Liver (tissue), 8 donors: ENCODE measurements at regions not wholly inside any gene's neighbourhood (a gene's known extent, or its start where the extent isn't known, plus 50 kb on each side); places are given as distances from the start of the nearest gene placed in this dataset.

Source experiments
- DNase-seq: peaks from one replicate; pipeline ENCODE4 v3.0.0-alpha.2; 2017; ENCODE audit warnings: low spot score
- H3K27ac ChIP-seq, 2 donors: one replicate each; pipeline ENCODE4 v1.7.0; 2013; ENCODE audit warnings: inconsistent platforms in 2 of 2, low read length in 2 of 2, control low read depth in 1 of 2, low read depth in 1 of 2, mild to moderate bottlenecking in 1 of 2
- H3K27me3 ChIP-seq, 4 donors: one replicate each; pipeline versions ENCODE4 v1.6.1 to v1.7.0; 2013; ENCODE audit warnings: low read length in 3 of 4, inconsistent platforms in 1 of 4, mild to moderate bottlenecking in 1 of 4, moderate library complexity in 1 of 4; ENCODE audit not compliant: control insufficient read depth in 4 of 4, insufficient read depth in 4 of 4
- H3K36me3 ChIP-seq, 4 donors: one replicate each; pipeline versions ENCODE4 v1.6.1 to v1.7.0; 2013; ENCODE audit warnings: low read length in 3 of 4, mild to moderate bottlenecking in 3 of 4, low read depth in 1 of 4, moderate library complexity in 1 of 4; ENCODE audit not compliant: control insufficient read depth in 4 of 4, insufficient read depth in 3 of 4
- H3K4me1 ChIP-seq, 4 donors: one replicate each; pipeline versions ENCODE4 v1.6.1 to v1.7.0; 2013; ENCODE audit warnings: low read length in 3 of 4, mild to moderate bottlenecking in 3 of 4, moderate library complexity in 1 of 4; ENCODE audit not compliant: control insufficient read depth in 4 of 4, insufficient read depth in 4 of 4
- H3K4me3 ChIP-seq, 3 donors: one replicate each; pipeline versions ENCODE4 v1.6.1 to v1.7.0; 2013; ENCODE audit warnings: low read length in 3 of 3, control low read depth in 1 of 3, low read depth in 1 of 3, mild to moderate bottlenecking in 1 of 3
- H3K9ac ChIP-seq, 2 donors: one replicate each; pipeline ENCODE4 v1.7.0; 2013; ENCODE audit warnings: low read length in 2 of 2, mild to moderate bottlenecking in 2 of 2, moderate library complexity in 2 of 2, control low read depth in 1 of 2, low read depth in 1 of 2
- H3K9me3 ChIP-seq, 4 donors: one replicate each; pipeline versions ENCODE4 v1.6.1 to v1.7.0; 2013; ENCODE audit warnings: low read length in 3 of 4; ENCODE audit not compliant: control insufficient read depth in 4 of 4
- ATF3 ChIP-seq: IDR thresholded peaks from 2 replicates; pipeline ENCODE4 v1.6.1; 2016; ENCODE audit warnings: antibody characterized with exemption
- CTCF ChIP-seq: fragments of 150-350 bp; IDR thresholded peaks from 2 replicates; pipeline ENCODE4 v1.5.1; 2017; ENCODE audit warnings: improper control_type of control experiment, low read depth, low read length; ENCODE audit not compliant: missing input control
- EGR1 ChIP-seq, 2 donors: IDR thresholded peaks; 2 replicates each; pipeline ENCODE4 v1.6.1; 2016 to 2018; ENCODE audit warnings: antibody characterized with exemption in 2 of 2, low read depth in 2 of 2
- FOXA1 ChIP-seq: IDR thresholded peaks from 2 replicates; pipeline ENCODE4 v1.6.1; 2016; ENCODE audit warnings: antibody characterized with exemption
- FOXA2 ChIP-seq: IDR thresholded peaks from 2 replicates; pipeline ENCODE4 v1.6.1; 2016; ENCODE audit warnings: antibody characterized with exemption
- GABPA ChIP-seq, 2 donors: IDR thresholded peaks in 1 of 2; conservative IDR thresholded peaks in 1 of 2; 2 replicates each; pipeline ENCODE4 v1.6.1; 2016; ENCODE audit warnings: antibody characterized with exemption in 2 of 2, mild to moderate bottlenecking in 1 of 2, moderate library complexity in 1 of 2
- HNF4A ChIP-seq, 2 donors: conservative IDR thresholded peaks; 2 replicates each; pipeline ENCODE4 v1.6.1; 2016; ENCODE audit warnings: antibody characterized with exemption in 2 of 2, mild to moderate bottlenecking in 2 of 2
- HNF4G ChIP-seq: IDR thresholded peaks from 2 replicates; pipeline ENCODE4 v1.6.1; 2016; ENCODE audit warnings: antibody characterized with exemption
- JUND ChIP-seq, 2 donors: IDR thresholded peaks; 2 replicates each; pipeline ENCODE4 v1.6.1; 2016; ENCODE audit warnings: antibody characterized with exemption in 2 of 2
- MAX ChIP-seq: IDR thresholded peaks from 2 replicates; pipeline ENCODE4 v1.6.1; 2016; ENCODE audit warnings: antibody characterized with exemption
- NR2F2 ChIP-seq: IDR thresholded peaks from 2 replicates; pipeline ENCODE4 v1.6.1; 2016; ENCODE audit warnings: antibody characterized with exemption
- RAD21 ChIP-seq, 2 donors: IDR thresholded peaks; 2 replicates each; pipeline ENCODE4 v1.6.1; 2016; ENCODE audit warnings: antibody characterized with exemption in 2 of 2, mild to moderate bottlenecking in 2 of 2
- RXRA ChIP-seq, 2 donors: IDR thresholded peaks; 2 replicates each; pipeline ENCODE4 v1.6.1; 2017 to 2018; ENCODE audit warnings: antibody characterized with exemption in 2 of 2, mild to moderate bottlenecking in 1 of 2
- SP1 ChIP-seq: IDR thresholded peaks from 2 replicates; pipeline ENCODE4 v1.6.1; 2018; ENCODE audit warnings: antibody characterized with exemption, mild to moderate bottlenecking
- TAF1 ChIP-seq: conservative IDR thresholded peaks from 2 replicates; pipeline ENCODE4 v1.6.1; 2016; ENCODE audit warnings: antibody characterized with exemption, mild to moderate bottlenecking
- YY1 ChIP-seq: IDR thresholded peaks from 2 replicates; pipeline ENCODE4 v1.6.1; 2016; ENCODE audit warnings: antibody characterized with exemption, mild to moderate bottlenecking
- WGBS: extraction: QIAGEN DNeasy Blood & Tissue Kit; methylation state at CpG from one replicate; pipeline ENCODE4 v1.1.7; 2013; 5-methylcytosine and 5-hydroxymethylcytosine counted together
- TF ChIP-seq, protein P1 (sequence below): IDR thresholded peaks from 2 replicates; pipeline ENCODE4 v1.6.1; 2016; ENCODE audit warnings: antibody characterized with exemption, mild to moderate bottlenecking
- TF ChIP-seq, protein P2 (sequence below): IDR thresholded peaks from 2 replicates; pipeline ENCODE4 v1.6.1; 2016; ENCODE audit warnings: antibody characterized with exemption
- donor health status: healthy.
- donor health status: healthy.
- donor health status: healthy.
- donor health status: healthy.
- donor health status: healthy.

GRCh38 chr4:64146030-64146429 is 263.2 kb downstream of the TECRL start (continued):
- TF ChIP-seq CTCF = no peak

DNA sequence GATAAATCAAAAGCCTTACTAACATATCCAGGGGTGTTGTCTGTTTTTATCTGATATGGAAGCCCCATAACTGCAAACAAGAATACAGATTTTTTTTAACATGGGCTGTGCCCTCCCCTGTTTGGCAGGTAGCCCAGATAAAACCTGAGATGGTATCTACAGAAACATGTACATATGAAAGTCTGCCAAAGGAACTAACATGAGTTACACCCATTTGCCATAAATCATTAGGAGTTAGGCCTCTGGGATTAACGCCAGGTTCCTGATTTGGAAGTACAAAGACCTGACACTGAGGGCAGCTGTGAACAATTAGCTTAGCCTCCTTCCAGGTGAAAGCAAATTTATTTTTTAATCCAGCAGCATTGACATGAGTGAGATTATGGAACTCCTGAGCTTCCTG is 264.3 kb downstream of the TECRL start:
- Histone ChIP-seq H3K4me1 (no peaks in the 10 kb centered on the region), H3K27ac (no peak overlapping the region), H3K27me3 (peaks cover 0 to 2% (median 0%) of the 10 kb centered on the region in 4 donors), H3K9me3 (peaks cover 0 to 4% (median 0%) of the 10 kb centered on the region in 4 donors), H3K9ac (no peak overlapping the region), H3K36me3 (no peaks in the 10 kb centered on the region), H3K4me3 (no peak overlapping the region)
- DNase-seq = no peak
- TF ChIP-seq, protein P1, sequence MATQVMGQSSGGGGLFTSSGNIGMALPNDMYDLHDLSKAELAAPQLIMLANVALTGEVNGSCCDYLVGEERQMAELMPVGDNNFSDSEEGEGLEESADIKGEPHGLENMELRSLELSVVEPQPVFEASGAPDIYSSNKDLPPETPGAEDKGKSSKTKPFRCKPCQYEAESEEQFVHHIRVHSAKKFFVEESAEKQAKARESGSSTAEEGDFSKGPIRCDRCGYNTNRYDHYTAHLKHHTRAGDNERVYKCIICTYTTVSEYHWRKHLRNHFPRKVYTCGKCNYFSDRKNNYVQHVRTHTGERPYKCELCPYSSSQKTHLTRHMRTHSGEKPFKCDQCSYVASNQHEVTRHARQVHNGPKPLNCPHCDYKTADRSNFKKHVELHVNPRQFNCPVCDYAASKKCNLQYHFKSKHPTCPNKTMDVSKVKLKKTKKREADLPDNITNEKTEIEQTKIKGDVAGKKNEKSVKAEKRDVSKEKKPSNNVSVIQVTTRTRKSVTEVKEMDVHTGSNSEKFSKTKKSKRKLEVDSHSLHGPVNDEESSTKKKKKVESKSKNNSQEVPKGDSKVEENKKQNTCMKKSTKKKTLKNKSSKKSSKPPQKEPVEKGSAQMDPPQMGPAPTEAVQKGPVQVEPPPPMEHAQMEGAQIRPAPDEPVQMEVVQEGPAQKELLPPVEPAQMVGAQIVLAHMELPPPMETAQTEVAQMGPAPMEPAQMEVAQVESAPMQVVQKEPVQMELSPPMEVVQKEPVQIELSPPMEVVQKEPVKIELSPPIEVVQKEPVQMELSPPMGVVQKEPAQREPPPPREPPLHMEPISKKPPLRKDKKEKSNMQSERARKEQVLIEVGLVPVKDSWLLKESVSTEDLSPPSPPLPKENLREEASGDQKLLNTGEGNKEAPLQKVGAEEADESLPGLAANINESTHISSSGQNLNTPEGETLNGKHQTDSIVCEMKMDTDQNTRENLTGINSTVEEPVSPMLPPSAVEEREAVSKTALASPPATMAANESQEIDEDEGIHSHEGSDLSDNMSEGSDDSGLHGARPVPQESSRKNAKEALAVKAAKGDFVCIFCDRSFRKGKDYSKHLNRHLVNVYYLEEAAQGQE = no peak
- TF ChIP-seq, protein P2, sequence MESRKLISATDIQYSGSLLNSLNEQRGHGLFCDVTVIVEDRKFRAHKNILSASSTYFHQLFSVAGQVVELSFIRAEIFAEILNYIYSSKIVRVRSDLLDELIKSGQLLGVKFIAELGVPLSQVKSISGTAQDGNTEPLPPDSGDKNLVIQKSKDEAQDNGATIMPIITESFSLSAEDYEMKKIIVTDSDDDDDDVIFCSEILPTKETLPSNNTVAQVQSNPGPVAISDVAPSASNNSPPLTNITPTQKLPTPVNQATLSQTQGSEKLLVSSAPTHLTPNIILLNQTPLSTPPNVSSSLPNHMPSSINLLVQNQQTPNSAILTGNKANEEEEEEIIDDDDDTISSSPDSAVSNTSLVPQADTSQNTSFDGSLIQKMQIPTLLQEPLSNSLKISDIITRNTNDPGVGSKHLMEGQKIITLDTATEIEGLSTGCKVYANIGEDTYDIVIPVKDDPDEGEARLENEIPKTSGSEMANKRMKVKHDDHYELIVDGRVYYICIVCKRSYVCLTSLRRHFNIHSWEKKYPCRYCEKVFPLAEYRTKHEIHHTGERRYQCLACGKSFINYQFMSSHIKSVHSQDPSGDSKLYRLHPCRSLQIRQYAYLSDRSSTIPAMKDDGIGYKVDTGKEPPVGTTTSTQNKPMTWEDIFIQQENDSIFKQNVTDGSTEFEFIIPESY = no peak
- TF ChIP-seq YY1 = no peak
- TF ChIP-seq SP1 = no peak
- TF ChIP-seq RAD21 (IDR thresholded peaks at IDR 0.05) = no peak
- TF ChIP-seq RXRA (IDR thresholded peaks at IDR 0.05) = no peak
- TF ChIP-seq FOXA2 = no peak
- no peak for TF ChIP-seq NR2F2
- no peak for TF ChIP-seq MAX
- TF ChIP-seq HNF4A (conservative IDR thresholded peaks at IDR 0.05) = no peak
- no peak for TF ChIP-seq GABPA (IDR thresholded peaks at IDR 0.05 in 1 of 2, conservative IDR thresholded peaks at IDR 0.05 in 1 of 2)
- no peak for TF ChIP-seq HNF4G
- WGBS = 65% methylated on average over 1 of the region's 1 CpG

DNA sequence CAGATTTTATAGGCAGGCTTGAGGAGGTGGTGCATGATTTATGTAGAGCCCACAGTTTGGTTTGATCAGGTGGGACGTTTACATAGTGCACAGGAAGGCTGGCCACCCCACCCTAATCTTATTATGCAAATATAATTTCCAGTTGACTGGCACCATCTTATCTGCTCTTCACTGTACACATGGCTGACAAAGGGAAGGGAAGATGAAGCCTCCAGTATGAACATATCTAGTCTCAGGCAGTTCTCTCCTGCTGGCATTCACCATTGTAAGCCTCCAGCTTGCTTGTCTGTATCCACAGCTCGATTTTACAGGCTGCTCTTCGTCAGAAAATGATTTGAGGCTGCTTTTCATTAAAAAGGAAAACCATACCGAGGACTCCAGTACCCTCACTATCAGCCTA is 278.3 kb downstream of the TECRL start:
- H3K27me3 ChIP-seq = no peaks in the 10 kb centered on the region
- H3K4me3 ChIP-seq = no peak overlapping the region
- H3K9ac ChIP-seq = no peak overlapping the region
- 38% methylated on average over 4 of the region's 4 CpGs for WGBS
- H3K4me1 ChIP-seq = no peaks in the 10 kb centered on the region
- H3K36me3 ChIP-seq = no peaks in the 10 kb centered on the region
- no peaks in the 10 kb centered on the region for H3K9me3 ChIP-seq
- no peak overlapping the region for H3K27ac ChIP-seq
- no peak for DNase-seq
- no peak for TF ChIP-seq GABPA (IDR thresholded peaks at IDR 0.05 in 1 of 2, conservative IDR thresholded peaks at IDR 0.05 in 1 of 2)
- no peak for TF ChIP-seq ATF3
- TF ChIP-seq SP1 = no peak
- no peak for TF ChIP-seq EGR1 (IDR thresholded peaks at IDR 0.05; ENCODE audit: low read depth in 2 of 2)
- TF ChIP-seq, protein P1 = no peak
- TF ChIP-seq RAD21 (IDR thresholded peaks at IDR 0.05) = no peak
- no peak for TF ChIP-seq FOXA2
- no peak for TF ChIP-seq TAF1
- no peak for TF ChIP-seq FOXA1
- no peak for TF ChIP-seq RXRA (IDR thresholded peaks at IDR 0.05)
- no peak for TF ChIP-seq NR2F2
- no peak for TF ChIP-seq HNF4G
- no peak for TF ChIP-seq HNF4A (conservative IDR thresholded peaks at IDR 0.05)
- TF ChIP-seq JUND (IDR thresholded peaks at IDR 0.05) = no peak
- TF ChIP-seq YY1 = no peak
